MM.1S (cell line): ENCODE measurements at regions not wholly inside any gene's neighbourhood (a gene's known extent, or its start where the extent isn't known, plus 50 kb on each side); places are given as distances from the start of the nearest gene placed in this dataset.

Source experiments
- CTCF ChIP-seq: fragments of 300-600 bp; sonication (generic); IDR thresholded peaks from 2 replicates; pipeline ENCODE4 v1.5.1; 2016; ENCODE audit warnings: antibody characterized with exemption, low read length, mixed read lengths
- EZH2phosphoT487 ChIP-seq: fragments of 300-600 bp; sonication (generic); IDR thresholded peaks from 2 replicates; pipeline ENCODE4 v1.6.1; 2018; ENCODE audit warnings: antibody characterized with exemption, low read length

- no peak for TF ChIP-seq CTCF
- no peak for TF ChIP-seq EZH2phosphoT487
Measured at GRCh38 chr1:61518670-61519400, 206.1 kb downstream of the TM2D1 start.
